BJ (cell line): ENCODE measurements at regions not wholly inside any gene's neighbourhood (a gene's known extent, or its start where the extent isn't known, plus 50 kb on each side); places are given as distances from the start of the nearest gene placed in this dataset.

ENCODE experiments used
- CTCF ChIA-PET: fragments of 350-600 bp; formaldehyde crosslinking; extraction: SDS; loops from one replicate; lab custom pipeline; 2021; ENCODE audit warnings: antibody characterized with exemption, inconsistent platforms; lab: Yijun Ruan, JAX
- POLR2A ChIA-PET: fragments of 300-600 bp; sonication (Branson Sonifier 250); formaldehyde crosslinking; extraction: SDS; loops from one replicate; lab custom pipeline; 2021; ENCODE audit warnings: antibody characterized with exemption; lab: Charles Lee
- DNase-seq: peaks from one replicate; pipeline ENCODE4 v3.0.0-alpha.2; 2011; ENCODE audit warnings: low read depth
- H3K27me3 ChIP-seq: 2 replicates; pipeline ENCODE4 v1.6.0; 2011; ENCODE audit warnings: low read length; ENCODE audit not compliant: control insufficient read depth, insufficient read depth
- H3K36me3 ChIP-seq: 2 replicates; pipeline ENCODE4 v1.5.1; 2011; ENCODE audit warnings: low read length; ENCODE audit not compliant: control insufficient read depth, insufficient read depth
- H3K4me3 ChIP-seq: 2 replicates; pipeline ENCODE4 v1.5.1; 2011; ENCODE audit warnings: low read depth, mild to moderate bottlenecking, control low read depth, low read length
- CTCF ChIP-seq: IDR thresholded peaks from 2 replicates; pipeline ENCODE4 v1.5.1; 2011; ENCODE audit warnings: low read depth, mild to moderate bottlenecking, control low read depth, inconsistent platforms, low read length, moderate library complexity; ENCODE audit not compliant: insufficient read depth

DNA sequence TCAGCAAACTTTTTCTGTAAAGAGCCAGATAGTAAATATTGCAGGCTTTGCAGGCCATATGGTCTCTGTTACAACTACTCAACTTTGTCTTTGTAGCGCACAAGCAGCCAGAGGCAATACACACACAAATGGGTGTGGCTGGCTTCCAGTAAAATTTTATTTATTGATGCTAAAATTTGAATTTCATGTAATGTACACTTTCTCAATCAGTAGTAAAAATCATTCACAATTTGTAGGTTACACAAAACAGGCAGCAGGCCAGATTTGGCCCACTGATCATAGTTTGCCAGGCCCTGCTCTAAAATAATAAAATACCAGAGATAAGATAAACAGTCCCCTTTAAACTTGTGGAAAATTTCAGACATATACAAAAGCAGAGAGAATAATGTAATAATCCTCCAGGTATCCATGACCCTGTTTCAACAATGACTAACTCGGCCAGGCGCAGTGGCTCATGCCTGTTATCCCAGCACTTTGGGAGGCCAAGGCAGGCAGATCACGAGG is 330.3 kb downstream of the SHQ1 start:
- Histone ChIP-seq H3K4me3 (no peak overlapping the region), H3K36me3 (no peaks in the 10 kb centered on the region), H3K27me3 (no peaks in the 10 kb centered on the region)
- ChIA-PET CTCF (no interaction called here), POLR2A (no interaction called here)
- TF ChIP-seq CTCF: no peak
- DNase-seq: no peak

- POLR2A ChIA-PET: no interaction called here
- no peaks in the 10 kb centered on the region for H3K27me3 ChIP-seq
- TF ChIP-seq CTCF: no peak
- H3K4me3 ChIP-seq: no peak overlapping the region
- DNase-seq: no peak
- H3K36me3 ChIP-seq: no peaks in the 10 kb centered on the region
- CTCF ChIA-PET: no interaction called here
Measured at GRCh38 chr3:72517336-72517735, 330.9 kb downstream of the SHQ1 start.

GRCh38 chr3:72516361-72516760 is 331.9 kb downstream of the SHQ1 start:
- CTCF ChIA-PET: interaction anchor here (1.6 kb wide), 1 partner anchor 8 kb away, joined by 3 read pairs; no protein-coding TSS in a partner anchor
- no peak for TF ChIP-seq CTCF

DNA sequence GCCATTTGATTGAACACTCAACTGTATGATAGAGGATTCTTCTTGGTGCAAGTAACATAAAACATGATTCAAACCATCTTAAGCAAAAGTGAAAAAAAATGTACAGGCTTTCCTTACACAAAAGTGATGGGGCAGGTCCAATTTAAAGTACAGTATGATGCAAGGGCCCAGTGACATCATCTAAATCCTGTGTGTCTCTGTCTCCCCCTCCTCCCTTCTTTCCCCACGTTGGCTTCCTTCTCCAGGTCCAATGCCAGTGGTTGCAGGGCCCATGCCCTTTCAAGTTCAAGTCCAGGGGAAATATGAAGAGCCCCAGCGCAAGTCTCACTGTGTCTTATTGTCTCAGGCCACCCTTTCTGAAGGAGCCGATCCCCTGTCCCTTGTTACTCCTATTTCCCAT is 332.3 kb downstream of the SHQ1 start:
- TF ChIP-seq CTCF: no peak
- POLR2A ChIA-PET: no interaction called here
- no peak for DNase-seq
- Histone ChIP-seq H3K27me3 (0 out of 2 replicates have a peak, but pooled peaks cover 2% of the 10 kb centered on the region), H3K36me3 (no peaks in the 10 kb centered on the region), H3K4me3 (no peak overlapping the region)
- CTCF ChIA-PET: interaction anchor here (1.6 kb wide), 1 partner anchor 8 kb away, joined by 3 read pairs; no protein-coding TSS in a partner anchor

More at GRCh38 chr3:72516361-72516760, 331.9 kb downstream of the SHQ1 start:
- Histone ChIP-seq H3K4me3 (no peak overlapping the region), H3K36me3 (no peaks in the 10 kb centered on the region), H3K27me3 (no peaks in the 10 kb centered on the region)
- DNase-seq: no peak
- POLR2A ChIA-PET: no interaction called here

GRCh38 chr3:72515281-72515680 is 333.0 kb downstream of the SHQ1 start:
- ChIA-PET POLR2A (no interaction called here), CTCF (interaction anchor here (1.6 kb wide), 1 partner anchor 9 kb away, joined by 3 read pairs; no protein-coding TSS in a partner anchor)
- DNase-seq: no peak
- Histone ChIP-seq H3K27me3 (0 out of 2 replicates have a peak, but pooled peaks cover 2% of the 10 kb centered on the region), H3K36me3 (no peaks in the 10 kb centered on the region), H3K4me3 (no peak overlapping the region)
- no peak for TF ChIP-seq CTCF
